ENCODE measurements at regions not wholly inside any gene's neighbourhood (a gene's known extent, or its start where the extent isn't known, plus 50 kb on each side); places are given as distances from the start of the nearest gene placed in this dataset.
A peak's percentile ranks its signal among the peaks of the same experiment; 100 is the strongest.

DNA sequence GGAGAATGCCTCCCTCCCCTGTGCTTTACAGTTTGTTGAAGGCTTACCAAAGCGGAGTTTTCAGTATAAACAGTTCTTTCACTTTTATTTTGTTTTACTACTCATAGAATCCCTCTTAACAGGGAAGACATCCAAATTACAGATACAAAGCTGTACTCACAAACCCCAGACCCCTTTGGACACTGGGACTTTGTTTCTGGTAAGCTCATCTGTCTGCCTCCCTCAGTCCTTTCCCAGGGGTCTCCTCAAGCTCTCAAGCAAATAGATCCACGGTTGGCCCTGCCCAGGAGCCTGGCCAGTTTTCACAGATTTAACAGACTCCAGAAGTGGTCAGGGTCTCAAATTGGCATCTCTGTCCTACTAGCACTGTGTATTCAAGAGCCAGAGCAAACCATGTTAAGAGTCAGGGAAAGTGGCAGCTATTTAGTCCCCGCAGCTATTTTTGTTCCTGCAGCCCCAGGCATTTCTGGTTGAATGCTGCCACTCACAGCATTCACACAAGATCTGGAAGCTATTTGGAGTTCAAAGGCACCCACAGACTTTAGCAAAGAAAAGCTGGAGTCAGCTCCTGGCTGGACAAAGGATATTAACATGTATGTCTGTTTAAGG, 54.2 kb downstream of the TMEM100 start:
- DNase-seq, result no peak

DNA sequence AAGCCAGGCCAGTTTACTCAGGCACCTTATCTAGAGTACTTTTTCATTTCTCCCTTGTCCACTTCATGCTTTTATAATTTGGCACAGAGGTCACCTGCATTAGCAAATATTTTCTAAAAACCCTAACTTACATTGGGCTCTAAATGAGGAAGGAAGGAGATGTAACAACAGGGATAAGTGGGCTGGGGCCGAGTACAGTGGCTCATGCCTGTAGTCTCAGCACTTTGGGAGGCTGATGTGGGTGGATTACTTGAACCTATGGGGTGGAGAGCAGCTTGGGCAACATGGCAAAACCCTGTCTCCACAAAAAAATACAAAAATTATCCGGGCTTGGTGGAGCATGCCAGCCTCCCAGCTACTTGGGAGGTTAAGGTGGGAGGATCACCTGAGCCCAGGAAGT, 55.9 kb downstream of the TMEM100 start:
- DNase-seq, result no peak

DNA sequence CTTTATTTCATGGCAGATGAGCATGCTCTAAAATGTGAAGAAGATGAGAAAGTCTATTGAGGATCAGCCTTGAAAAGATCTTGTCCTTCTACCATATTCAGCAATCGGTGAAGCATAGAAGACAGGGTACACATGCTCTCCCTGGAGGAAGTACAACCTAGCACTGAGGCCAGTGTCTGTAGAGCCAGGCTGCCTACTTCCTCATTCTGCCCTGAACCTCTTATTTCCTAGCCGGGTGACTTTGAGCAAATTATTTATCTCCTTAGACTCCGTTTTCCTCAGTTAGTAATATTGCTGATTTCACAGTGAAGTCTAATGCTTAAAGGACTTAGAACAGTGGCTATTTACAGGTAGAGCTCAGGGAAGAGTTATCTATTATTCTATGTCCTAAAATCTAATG, 58.4 kb downstream of the TMEM100 start:
- peak; percentile 47 for DNase-seq

DNA sequence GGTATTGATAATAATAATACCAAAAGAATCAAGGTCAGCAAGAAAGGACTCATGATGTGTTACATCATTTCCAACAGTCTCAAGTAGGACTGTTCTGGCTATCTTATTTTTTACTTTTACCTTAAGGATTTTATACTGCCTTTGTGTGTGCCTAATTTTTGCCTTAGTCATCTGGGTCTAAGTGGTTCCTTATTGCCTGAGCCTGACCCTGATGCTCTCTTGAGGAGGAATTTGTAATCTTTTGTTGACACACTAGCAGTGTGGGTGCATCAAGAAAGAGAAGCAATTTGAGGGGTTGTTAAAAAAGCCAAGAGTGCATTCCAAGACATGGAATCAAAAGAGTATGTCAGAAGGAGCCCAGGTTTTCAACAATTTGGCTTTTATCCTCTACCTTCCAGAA, 59.3 kb downstream of the TMEM100 start:
- DNase-seq, result no peak

DNA sequence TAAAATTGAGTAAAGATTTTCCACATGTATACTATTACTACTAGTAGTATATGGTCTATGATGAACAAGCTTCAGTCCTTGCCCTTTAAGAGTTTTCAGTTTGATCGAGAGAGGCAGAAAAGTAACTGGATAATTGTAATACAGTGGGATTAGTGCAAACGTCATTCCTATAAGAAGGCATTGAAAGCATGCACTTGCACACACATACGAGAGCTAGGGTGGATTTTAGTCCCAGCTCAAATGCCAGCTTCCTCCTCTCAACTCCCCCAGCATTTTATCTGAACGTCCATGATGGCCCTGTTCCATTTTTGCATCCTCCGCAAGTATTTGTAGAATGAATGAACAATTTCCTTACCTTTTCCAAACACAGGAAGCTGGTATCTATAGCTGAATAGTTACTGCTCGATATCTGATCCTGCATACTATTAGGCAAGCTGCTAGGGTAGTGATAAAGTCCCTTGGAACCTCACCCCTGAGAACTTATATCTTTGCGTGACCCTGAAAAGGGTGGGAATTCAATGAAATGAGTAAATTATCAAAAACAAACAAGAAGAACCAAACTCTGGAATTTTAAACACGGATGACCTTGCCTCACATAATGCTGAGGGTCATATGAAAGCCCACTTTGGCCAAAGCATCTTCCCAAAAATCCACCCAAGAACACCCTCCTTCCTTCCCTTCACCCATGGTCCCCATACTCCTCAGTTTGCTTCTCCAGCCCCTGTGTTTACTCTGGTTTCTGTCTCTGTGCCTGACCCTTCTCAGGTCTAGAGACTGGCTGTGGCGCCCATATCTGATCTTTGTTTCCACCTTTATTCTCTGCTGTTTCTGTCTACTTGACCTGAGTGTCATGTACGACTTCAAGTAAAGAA, 60.5 kb downstream of the TMEM100 start:
- DNase-seq, result no peak

DNA sequence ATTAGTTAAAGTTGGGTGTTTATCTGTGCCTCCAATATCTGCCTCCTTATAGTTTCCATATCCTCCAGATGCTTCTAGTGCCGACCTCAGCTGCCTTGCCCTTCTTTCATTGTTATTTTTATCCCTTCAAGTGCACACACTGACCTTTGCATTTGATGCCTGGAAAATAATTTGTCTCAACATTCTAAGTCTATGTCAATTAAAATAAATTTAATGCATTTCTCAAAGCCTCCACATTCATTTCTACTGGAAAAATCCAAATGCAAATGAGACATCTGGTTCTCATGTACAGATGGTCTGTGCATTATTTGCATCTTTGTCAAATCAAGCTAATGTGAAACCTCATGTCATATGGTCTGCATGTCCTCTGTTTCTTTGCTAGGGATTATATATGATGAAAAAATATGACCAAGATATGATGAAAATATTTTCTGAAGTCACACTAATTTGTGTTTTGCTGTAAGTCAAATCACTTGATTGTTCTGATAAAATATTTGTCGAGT, 61.4 kb downstream of the TMEM100 start:
- DNase-seq, result no peak

DNA sequence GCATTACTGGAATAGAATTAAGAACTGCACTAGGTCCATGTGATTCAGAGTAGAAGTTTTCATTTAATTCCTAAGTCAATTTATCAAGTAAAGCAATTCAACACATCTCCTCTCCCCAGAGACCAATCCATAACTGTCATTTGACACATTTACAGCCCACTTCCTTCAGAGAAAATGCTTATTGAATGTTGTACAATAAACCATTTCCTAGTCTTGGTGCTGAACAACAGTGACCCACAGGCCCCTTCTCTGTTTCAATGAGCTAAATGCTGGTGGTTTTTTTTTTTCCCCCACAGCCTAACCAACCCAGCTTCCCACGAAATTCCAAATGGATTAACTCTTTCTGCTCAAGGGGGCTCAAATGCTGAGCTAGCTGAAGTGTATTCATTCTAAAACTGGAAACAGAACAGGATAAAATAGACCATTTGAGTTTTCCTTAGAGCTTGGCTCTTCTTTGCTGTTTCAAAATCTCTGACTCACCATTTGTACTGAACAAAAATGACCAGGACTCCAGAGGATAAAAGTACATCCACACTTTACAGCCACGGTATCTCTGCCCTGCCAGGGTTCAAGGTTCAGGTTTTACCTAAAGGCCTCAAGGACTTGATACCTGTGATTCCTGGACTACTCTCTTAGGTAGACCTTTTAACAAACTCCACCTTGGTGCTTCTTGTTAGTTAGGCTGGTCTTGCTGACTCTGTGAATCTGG, 62.3 kb downstream of the TMEM100 start:
- no peak for DNase-seq

DNA sequence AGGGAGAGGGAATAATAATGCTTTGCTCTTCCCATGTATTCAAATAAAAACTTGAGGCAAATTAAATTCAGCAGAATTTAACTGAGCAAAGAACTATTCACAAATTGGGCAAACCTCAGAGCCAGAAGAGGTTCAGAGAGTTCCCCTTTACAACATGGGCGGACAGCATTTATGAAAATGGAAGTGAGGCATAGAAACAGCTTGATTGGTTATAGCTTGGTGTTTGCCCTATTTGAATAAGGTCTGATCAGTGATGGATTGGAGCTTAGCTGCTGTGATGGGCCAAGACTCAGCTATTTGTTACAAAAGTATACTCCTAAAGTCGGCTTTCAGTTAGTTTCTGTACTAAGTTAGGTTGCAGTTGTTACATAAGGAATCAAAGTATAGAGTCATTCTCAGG, 63.0 kb downstream of the TMEM100 start:
- no peak for DNase-seq

DNA sequence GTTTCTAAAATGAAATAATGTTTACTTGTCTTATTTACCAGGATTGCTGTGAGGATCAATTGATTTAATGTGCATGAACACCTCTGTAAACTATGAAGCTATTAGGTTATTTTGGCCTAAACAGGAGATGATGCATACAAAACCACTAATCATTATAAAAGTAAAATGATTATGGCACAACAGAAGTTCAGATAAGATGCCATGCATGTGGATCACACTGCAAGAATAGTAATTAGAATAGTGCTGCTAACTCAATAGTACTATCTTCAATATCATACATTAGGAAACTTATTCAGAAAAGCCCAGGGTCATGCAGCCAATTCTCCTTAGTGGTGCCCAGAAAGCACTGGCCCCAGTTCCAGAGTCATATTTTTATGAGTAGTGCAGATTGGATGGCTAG, 66.9 kb downstream of the TMEM100 start:
- DNase-seq, result no peak

DNA sequence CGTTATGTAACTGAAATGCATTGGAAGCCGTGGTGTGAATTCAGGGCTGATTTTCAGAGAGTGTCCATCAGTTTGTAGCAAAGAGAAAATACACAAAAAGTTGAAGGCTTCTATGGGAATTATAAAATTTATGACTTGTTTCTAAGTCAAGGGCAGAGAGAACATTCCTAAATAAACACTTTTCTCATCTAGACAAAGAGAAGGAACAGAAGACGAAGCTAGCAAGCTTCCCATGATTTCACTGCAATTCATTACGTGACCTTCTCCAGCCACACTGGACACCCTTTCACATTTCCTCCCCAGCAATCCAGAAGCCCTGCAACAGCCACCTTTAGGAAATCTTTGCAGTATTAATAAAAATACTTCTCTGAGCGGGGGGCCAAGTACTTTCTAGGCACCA, 67.8 kb downstream of the TMEM100 start:
- no peak for DNase-seq

DNA sequence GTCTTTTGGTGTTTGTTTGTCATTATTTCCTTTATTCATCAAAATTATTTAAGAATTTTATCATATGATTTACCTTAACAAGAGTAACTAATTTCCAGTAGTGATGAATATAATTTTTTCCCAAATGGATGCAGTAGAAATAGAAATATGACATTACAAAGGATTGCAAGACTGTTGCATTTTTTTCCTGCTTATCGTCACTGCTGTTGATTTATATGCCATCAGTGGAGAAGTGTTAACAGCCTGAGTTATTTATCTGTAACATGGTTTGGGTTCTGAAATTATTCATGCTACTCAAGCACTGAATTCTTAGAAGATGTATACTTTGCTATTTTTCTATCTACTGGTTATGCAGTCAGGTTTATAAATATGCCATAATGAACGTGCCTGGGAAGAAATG, 68.6 kb downstream of the TMEM100 start:
- DNase-seq, result no peak

DNA sequence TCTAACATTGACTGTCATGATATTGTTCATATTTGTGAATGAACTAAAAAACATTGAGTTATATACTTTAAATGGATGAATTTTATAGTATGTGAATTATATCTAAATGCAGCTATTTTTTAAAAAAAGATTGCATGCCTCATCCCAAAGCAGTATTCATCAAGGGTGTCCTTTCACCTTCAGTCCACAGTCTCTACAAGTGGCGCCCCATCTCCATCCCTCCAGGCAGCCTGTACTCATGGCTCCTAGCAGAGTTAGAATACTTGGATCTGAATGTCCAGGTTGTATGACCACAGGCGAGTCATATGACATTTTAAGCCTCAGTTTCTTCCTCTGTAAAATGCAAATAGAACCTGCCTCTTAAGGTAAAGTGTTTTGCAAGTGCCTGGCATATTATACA, 69.8 kb downstream of the TMEM100 start:
- DNase-seq, result no peak

DNA sequence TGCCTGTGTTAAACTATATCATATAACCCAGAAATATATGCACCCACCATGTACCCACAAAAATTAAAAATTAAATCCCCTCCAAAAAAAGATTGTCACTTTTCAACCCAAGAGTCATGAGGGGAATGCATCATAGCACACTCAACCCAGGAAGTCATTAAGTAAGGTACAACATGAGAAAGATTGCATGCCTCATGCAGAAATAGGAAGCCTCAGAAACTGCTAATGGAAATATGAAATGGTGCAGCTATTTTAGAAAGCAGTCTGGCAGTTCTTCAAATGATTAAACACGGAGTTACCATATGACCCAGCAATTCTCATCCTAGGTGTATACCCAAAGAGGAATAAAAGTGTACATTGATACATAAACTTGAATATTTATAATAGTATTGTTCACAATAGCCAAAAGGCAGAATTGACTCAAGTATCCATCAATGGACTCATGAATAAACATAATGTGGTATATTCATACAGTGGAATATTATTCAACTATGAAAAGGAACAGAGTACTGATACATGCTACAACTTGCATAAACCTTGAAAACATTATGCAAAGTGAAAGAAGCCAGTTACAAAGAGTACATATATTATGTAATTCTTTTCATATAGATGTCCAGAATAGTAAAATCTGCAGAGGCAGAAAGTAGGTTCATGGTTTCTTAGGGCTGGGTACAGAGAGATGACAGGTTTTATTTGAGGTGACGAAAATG, 70.4 kb downstream of the TMEM100 start:
- no peak for DNase-seq

DNA sequence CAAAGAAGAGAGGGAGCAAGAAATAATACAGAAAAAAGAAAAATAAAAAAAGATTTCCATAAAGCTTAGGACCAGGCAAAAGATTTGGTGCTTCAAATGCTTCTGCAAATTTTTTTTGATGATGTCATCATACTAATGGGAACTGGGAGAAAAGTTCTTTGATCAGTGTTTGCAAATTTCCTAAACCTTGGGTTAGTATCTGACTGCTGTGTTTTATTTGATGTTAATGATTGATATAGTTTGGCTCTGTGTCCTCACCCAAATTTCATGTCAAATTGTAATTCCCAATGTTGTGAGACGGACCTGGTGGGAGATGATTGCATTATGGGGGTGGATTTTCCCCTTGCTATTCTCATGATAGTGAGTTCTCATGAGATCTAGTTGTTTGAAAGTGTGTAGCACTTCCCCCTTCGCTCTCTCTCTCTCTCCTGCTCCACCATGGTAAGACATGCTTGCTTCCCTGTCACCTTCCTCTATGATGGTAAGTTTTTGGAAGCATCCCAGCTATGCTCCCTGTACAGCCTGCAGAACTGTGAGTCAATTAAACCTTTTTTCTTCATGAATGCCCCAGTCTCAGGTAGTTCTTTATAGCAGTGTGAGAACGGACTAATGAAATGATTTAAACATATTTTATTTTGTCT, 72.6 kb downstream of the TMEM100 start:
- no peak for DNase-seq

DNA sequence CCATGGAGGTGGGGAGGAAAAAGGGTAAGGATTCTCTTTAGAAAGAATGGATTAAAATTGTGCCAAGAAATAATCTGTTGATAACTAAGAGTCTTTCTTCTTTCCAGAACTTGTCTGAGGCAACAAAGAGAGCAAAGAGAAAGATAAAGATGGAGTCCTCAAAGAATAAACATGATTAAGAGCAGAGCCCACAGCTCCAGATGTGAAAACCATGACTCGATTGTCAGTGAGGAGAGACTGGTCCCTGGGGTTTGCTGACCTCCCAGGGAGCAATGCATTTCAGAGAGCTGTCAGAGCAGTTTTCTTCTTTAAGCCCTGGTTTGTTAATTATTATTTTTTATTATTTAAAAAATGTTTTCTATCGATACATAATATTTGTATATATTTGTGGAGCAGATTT, 74.6 kb downstream of the TMEM100 start:
- DNase-seq, result no peak

DNA sequence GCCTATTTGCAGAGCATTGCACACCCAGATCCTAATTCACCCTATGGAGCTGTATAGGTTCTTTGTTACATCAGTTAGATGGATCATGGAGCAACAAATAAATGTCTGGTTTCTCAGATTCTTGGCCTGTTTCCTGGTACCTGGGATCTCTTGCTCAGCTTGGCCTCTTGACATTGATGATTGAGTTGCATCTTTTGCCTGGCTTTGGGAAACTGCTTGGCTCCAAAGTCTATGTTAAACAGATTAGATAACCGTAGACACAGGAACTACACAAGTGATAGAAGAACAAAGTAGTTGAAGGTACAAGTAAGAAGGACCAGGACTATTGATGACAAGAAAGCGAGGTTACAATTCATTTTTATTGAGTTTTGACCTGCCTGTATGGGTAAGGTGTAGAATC, 77.3 kb downstream of the TMEM100 start:
- no peak for DNase-seq

DNA sequence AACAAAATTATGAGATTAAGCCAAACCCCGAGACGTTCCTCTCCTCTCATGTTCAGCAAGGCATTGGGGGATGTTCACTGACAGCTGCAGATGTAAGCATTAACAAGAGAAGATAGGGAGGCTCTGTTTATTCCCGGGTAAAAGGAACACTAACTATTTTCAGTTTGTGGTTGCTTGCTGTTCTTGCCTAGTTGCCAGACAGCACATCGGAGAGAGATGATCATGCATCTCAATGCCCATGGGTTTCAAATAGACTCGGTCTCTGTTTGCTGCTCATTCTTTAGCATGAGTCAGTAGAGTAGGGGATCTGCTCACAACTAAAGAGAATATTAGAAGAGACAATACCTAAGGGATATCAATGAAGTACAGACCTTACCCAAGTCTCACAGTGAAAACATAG, 78.3 kb downstream of the TMEM100 start:
- no peak for DNase-seq

DNA sequence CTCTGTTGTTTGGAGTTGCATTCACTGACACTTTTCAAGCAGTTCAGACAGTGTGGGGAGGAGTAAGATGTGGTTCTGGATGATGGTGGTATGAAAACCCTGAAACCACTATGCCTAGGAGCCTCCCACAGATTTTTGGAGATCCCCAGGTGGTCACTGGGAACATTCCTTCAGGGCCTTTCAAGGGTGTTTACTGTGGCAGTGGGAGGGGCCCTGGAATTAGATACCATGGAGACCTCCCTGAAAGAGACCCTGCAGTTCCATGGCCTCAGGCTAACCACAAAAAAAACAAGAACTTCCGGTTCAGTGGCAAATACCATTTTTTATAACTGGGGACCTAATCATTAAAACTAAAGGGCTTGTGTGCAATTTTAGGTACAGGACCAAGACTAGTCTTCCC, 79.9 kb downstream of the TMEM100 start:
- no peak for DNase-seq

DNA sequence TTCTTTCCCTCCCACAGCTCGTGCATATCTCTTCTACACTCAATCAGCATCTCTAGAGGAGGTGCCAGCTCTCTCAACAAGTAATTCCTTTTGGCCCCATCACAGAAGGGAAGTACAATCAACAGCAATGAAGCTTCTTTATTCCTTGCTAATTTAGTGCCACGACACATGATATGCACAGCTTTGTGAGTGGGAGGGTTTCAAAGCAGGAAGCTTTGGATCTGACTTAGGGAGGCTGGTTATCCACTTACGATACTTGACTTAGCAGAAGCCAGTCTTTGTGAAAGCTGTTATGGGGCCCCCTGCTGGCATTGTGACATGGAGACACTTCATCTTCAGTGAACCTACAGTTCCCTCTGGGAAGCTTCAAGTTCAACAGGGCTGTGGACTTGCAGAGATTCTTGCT, 81.0 kb downstream of the TMEM100 start:
- DNase-seq, result no peak

DNA sequence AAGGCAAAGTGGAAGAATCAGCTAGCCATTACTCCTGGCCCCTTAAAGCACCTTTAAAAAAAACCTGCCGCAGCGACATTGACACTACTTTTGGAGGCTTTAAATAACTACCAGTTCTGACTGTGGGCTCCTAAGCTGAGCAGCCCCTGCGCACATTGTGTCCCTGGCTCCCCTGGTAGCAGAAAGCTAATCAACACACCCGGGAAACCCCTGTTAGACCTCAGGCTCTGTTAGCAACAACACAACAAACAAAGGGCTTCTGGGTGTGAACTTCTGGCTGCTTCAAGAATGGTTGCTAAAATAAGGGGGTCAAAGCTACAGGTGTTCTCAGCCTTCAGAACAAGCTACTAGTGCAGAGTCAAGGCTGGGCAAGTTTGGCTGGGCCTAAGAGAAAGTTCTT, 83.6 kb downstream of the TMEM100 start:
- no peak for DNase-seq

DNA sequence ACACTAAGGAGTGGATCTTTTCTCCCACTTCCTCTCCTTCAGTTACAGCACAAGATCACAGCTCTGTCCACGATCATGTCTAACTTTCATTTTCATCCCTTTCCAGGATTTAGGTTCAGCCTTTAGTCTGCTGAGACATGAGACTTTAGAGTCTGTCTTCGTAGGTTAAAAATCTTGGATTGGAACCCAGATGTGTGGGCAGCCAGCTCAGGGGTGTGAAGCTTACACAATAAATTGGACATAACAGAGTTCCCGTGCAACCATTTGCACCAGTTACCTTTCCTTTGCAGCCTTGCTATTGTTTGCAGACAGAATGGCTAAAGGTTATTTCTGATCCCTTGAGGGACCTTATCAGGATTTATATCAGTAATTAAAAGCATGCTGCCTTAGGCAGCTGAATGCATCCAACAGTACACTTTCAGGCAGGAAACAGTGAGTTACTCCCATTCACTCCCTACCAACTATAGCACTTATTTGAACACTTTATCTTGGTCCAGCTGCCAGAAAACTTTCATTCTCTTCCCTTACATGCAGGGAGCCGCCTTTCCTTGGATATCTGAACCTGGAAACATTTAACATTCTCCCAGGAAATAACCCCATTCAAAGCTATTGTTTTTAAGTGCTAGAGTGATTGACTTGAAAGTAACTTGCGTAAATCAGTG, 87.3 kb downstream of the TMEM100 start:
- DNase-seq, result no peak

DNA sequence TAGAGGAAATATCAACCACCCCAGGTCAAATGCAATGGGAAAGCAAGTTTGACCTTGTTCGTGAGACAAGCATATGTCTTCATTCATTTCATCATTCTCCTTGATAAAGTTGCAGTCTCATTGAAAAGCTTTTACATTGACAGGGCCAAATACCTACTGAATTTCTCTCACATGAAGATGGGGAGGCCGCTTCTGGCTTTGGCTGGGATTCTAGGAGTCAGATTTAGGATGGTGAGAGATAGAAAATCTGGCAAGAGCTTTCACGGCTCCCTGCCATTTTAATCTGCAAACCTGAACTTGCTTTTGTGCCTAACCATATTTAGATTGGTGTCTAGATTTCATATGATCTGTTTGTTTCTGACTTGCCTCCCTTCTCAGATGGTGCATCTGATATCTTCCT, 88.0 kb downstream of the TMEM100 start:
- DNase-seq, result no peak
